Chondrocyte (in vitro differentiated cells): ENCODE measurements at regions not wholly inside any gene's neighbourhood (a gene's known extent, or its start where the extent isn't known, plus 50 kb on each side); places are given as distances from the start of the nearest gene placed in this dataset.

Source experiments
- DNase-seq: peaks from one replicate; pipeline ENCODE4 v3.0.0; 2021; ENCODE audit warnings: mixed read lengths, low spot score
- H3K27ac Mint-ChIP-seq: one replicate; pipeline ENCODE4 v1.8.0; 2021; ENCODE audit warnings: mild to moderate bottlenecking, moderate library complexity, mixed read lengths; ENCODE audit not compliant: unreplicated experiment
- H3K27me3 Mint-ChIP-seq: 2 replicates; pipeline ENCODE4 v1.8.0; 2021; ENCODE audit warnings: low read depth, mixed read lengths
- H3K36me3 Mint-ChIP-seq: 2 replicates; pipeline ENCODE4 v1.8.0; 2021; ENCODE audit warnings: low read depth, mixed read lengths
- H3K4me1 Mint-ChIP-seq: 2 replicates; pipeline ENCODE4 v1.8.0; 2021; ENCODE audit warnings: low read depth, mild to moderate bottlenecking, mixed read lengths
- H3K4me3 Mint-ChIP-seq: one replicate; pipeline ENCODE4 v1.8.0; 2021; ENCODE audit warnings: mild to moderate bottlenecking, moderate library complexity, mixed read lengths; ENCODE audit not compliant: unreplicated experiment
- H3K9me3 Mint-ChIP-seq: 2 replicates; pipeline ENCODE4 v1.8.0; 2021; ENCODE audit warnings: low read depth, mixed read lengths
- CTCF ChIP-seq: fragments of 200-600 bp; sonication (generic); IDR thresholded peaks from 2 replicates; pipeline ENCODE4 v1.5.0; 2021; ENCODE audit warnings: antibody characterized with exemption, mild to moderate bottlenecking, moderate library complexity

- Mint-ChIP-seq H3K27ac (no peak overlapping the region), H3K36me3 (no peaks in the 10 kb centered on the region), H3K4me1 (no peaks in the 10 kb centered on the region), H3K9me3 (no peaks in the 10 kb centered on the region), H3K27me3 (no peaks in the 10 kb centered on the region), H3K4me3 (no peak overlapping the region)
- no peak for TF ChIP-seq CTCF
- no peak for DNase-seq
Measured at GRCh38 chr5:125470280-125470902, 724.0 kb upstream of the ZNF608 start.

- TF ChIP-seq CTCF: no peak
- Mint-ChIP-seq H3K36me3 (no peaks in the 10 kb centered on the region), H3K4me1 (peaks cover 12% of the 10 kb centered on the region), H3K27ac (no peak overlapping the region), H3K4me3 (no peak overlapping the region), H3K27me3 (no peaks in the 10 kb centered on the region), H3K9me3 (no peaks in the 10 kb centered on the region)
- no peak for DNase-seq
Measured at GRCh38 chr5:125476901-125477585, 730.6 kb upstream of the ZNF608 start.

DNA sequence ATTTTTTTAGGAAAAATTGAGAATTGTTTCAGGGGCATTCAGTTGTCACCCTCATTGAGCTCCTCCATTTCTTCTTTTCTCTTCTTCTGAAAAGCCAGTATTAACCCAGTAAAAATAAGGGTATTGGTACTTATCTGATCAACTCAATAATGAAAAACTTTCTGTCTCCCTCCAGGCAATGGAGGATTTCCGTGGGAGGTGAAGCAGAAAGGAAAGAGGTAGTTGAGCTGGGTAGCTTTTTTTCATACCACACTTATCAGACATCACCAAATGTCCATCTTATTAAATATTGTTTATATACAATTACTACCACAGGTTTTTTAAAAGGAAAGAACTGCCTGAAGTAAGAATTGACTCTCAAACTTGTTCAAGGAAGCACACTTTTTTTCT is 731.1 kb upstream of the ZNF608 start:
- no peak for TF ChIP-seq CTCF
- no peak for DNase-seq
- no peak overlapping the region for H3K27ac Mint-ChIP-seq
- peaks cover 12% of the 10 kb centered on the region for H3K4me1 Mint-ChIP-seq
- no peak overlapping the region for H3K4me3 Mint-ChIP-seq
- no peaks in the 10 kb centered on the region for H3K9me3 Mint-ChIP-seq
- no peaks in the 10 kb centered on the region for H3K36me3 Mint-ChIP-seq
- no peaks in the 10 kb centered on the region for H3K27me3 Mint-ChIP-seq

GRCh38 chr5:125478599-125478998 is 732.2 kb upstream of the ZNF608 start:
- H3K4me3 Mint-ChIP-seq: no peak overlapping the region
- TF ChIP-seq CTCF: no peak
- no peak overlapping the region for H3K27ac Mint-ChIP-seq
- H3K36me3 Mint-ChIP-seq: no peaks in the 10 kb centered on the region
- H3K4me1 Mint-ChIP-seq: peaks cover 17% of the 10 kb centered on the region
- no peaks in the 10 kb centered on the region for H3K27me3 Mint-ChIP-seq
- no peaks in the 10 kb centered on the region for H3K9me3 Mint-ChIP-seq
- DNase-seq: no peak

DNA sequence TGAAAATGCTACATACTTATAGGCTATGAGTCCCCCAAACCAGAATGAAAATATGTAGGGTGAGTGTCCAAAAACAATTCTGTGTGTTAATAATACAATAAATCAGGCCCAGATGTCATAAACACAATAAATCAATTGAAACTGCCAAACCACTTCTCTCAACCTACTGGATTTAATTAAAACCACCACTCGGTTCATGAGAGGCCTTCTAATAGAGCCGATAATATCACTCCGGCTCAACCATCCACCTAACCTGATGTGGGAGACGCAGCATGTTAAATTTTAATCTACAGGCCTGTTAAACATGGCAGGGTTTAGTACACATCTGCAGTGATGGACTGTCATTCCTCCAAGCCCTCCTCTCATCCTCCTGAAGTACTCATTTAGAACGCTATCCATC is 734.5 kb upstream of the ZNF608 start:
- Mint-ChIP-seq H3K9me3 (no peaks in the 10 kb centered on the region), H3K4me1 (peaks cover 38% of the 10 kb centered on the region), H3K4me3 (no peak overlapping the region), H3K36me3 (no peaks in the 10 kb centered on the region), H3K27ac (no peak overlapping the region), H3K27me3 (no peaks in the 10 kb centered on the region)
- DNase-seq: no peak
- no peak for TF ChIP-seq CTCF
